PC-9 (cell line): ENCODE measurements at regions not wholly inside any gene's neighbourhood (a gene's known extent, or its start where the extent isn't known, plus 50 kb on each side); places are given as distances from the start of the nearest gene placed in this dataset.

ENCODE experiments used
- CTCF ChIP-seq: fragments of 200-600 bp; sonication (generic); conservative IDR thresholded peaks from 2 replicates; pipeline ENCODE4 v1.6.1; 2017; ENCODE audit warnings: mixed run types, antibody characterized with exemption, mild to moderate bottlenecking, moderate library complexity
- EZH2 ChIP-seq: fragments of 200-600 bp; sonication (generic); IDR thresholded peaks from 2 replicates; pipeline ENCODE4 v1.8.0; 2017; ENCODE audit warnings: antibody characterized with exemption, low read depth

GRCh38 chr18:71020342-71021029, 731.6 kb downstream of the SOCS6 start:
- TF ChIP-seq CTCF, result no peak
- TF ChIP-seq EZH2, result no peak
